HL-60 (cell line): ENCODE measurements at regions not wholly inside any gene's neighbourhood (a gene's known extent, or its start where the extent isn't known, plus 50 kb on each side); places are given as distances from the start of the nearest gene placed in this dataset.

Source experiments
- CTCF ChIP-seq: IDR thresholded peaks from one replicate; pipeline ENCODE4 v1.5.1; 2011; ENCODE audit warnings: low read length, control low read depth, inconsistent platforms; ENCODE audit not compliant: insufficient read depth
- POLR2AphosphoS5 ChIP-seq: IDR thresholded peaks from 2 replicates; pipeline ENCODE4 v1.6.1; 2012; ENCODE audit warnings: low read depth
- REST ChIP-seq: IDR thresholded peaks from 2 replicates; pipeline ENCODE4 v1.6.1; 2012; ENCODE audit warnings: low read depth; ENCODE audit not compliant: insufficient replicate concordance

GRCh38 chr10:78800006-78800405, 268.8 kb upstream of the ZMIZ1 start:
- TF ChIP-seq CTCF (no peak), POLR2AphosphoS5 (no peak), REST (no peak)
